ENCODE measurements at regions not wholly inside any gene's neighbourhood (a gene's known extent, or its start where the extent isn't known, plus 50 kb on each side); places are given as distances from the start of the nearest gene placed in this dataset.

DNA sequence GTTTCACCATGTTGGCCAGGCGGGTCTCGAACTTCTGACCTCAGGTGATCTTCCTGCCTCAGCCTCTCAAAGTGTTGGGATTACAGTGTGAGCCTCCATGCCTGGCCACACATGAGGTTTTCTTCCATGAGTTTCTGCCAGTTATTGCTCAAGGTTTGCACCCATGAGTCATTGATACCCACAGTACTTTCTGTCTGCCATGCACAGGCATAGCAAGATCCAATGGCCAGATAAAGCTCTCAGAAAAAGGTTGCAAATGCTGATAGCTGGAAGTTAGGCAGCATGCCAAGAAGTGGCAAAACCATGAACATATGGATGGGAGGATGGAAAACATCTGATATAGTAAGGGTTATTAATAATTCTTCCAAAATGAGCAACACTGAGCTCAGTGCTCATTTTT lies 298.7 kb upstream of the NRG3 start:
- TF ChIP-seq POLR2AphosphoS5 (IDR thresholded peaks at IDR 0.05; ENCODE audit: low read depth, low read length): no peak
- TF ChIP-seq TAF1 (IDR thresholded peaks at IDR 0.05; ENCODE audit: borderline replicate concordance, insufficient read depth, low read length): no peak
- TF ChIP-seq SIN3A (IDR thresholded peaks at IDR 0.05; ENCODE audit: borderline replicate concordance, insufficient read depth, low read length): no peak

Measured in PFSK-1 (cell line).